SK-N-MC (cell line): ENCODE measurements at regions not wholly inside any gene's neighbourhood (a gene's known extent, or its start where the extent isn't known, plus 50 kb on each side); places are given as distances from the start of the nearest gene placed in this dataset.

Source experiments
- DNase-seq: peaks from one replicate; pipeline ENCODE4 v3.0.0-alpha.2; 2011; ENCODE audit warnings: low read depth, low spot score
- H3K27ac ChIP-seq: fragments of 200-600 bp; sonication (generic); 2 replicates; pipeline ENCODE4 v1.5.1; 2016; ENCODE audit warnings: mixed run types
- H3K36me3 ChIP-seq: fragments of 200-600 bp; sonication (generic); 2 replicates; pipeline ENCODE4 v1.6.1; 2017; ENCODE audit warnings: antibody characterized with exemption, low read length, mixed read lengths; ENCODE audit not compliant: insufficient read depth
- H3K4me3 ChIP-seq: fragments of 200-600 bp; sonication (generic); 2 replicates; pipeline ENCODE4 v1.5.1; 2016
- H3K9ac ChIP-seq: fragments of 200-600 bp; sonication (generic); 2 replicates; pipeline ENCODE4 v1.8.0; 2017; ENCODE audit warnings: mixed run types, mixed read lengths; ENCODE audit not compliant: insufficient read length
- H3K9me3 ChIP-seq: fragments of 200-600 bp; sonication (generic); 2 replicates; pipeline ENCODE4 v1.6.1; 2017; ENCODE audit warnings: low read depth, mild to moderate bottlenecking, antibody characterized with exemption, low read length, moderate library complexity, mixed read lengths
- EZH2 ChIP-seq: fragments of 200-600 bp; sonication (generic); IDR thresholded peaks from one replicate; pipeline ENCODE4 v1.6.1; 2017; ENCODE audit warnings: antibody characterized with exemption
- FOXP2 ChIP-seq: optimal IDR thresholded peaks from 2 replicates; pipeline ENCODE3; 2011; ENCODE audit warnings: mild to moderate bottlenecking, moderate library complexity; ENCODE audit not compliant: insufficient read depth; ENCODE audit errors: extremely low read length, control extremely low read depth
- POLR2AphosphoS5 ChIP-seq: IDR thresholded peaks from 2 replicates; pipeline ENCODE4 v1.6.1; 2012; ENCODE audit warnings: mild to moderate bottlenecking, low read depth, low read length, borderline replicate concordance

GRCh38 chr12:17077594-17077993 is 471.6 kb upstream of the LMO3 start:
- H3K4me3 ChIP-seq = no peak overlapping the region
- no peaks in the 10 kb centered on the region for H3K9me3 ChIP-seq
- DNase-seq = no peak
- H3K9ac ChIP-seq = no peak overlapping the region
- TF ChIP-seq POLR2AphosphoS5 (no peak), EZH2 (no peak), FOXP2 (no peak)
- no peaks in the 10 kb centered on the region for H3K36me3 ChIP-seq
- no peak overlapping the region for H3K27ac ChIP-seq

- Histone ChIP-seq H3K9me3 (no peaks in the 10 kb centered on the region), H3K9ac (no peak overlapping the region), H3K27ac (no peak overlapping the region), H3K4me3 (no peak overlapping the region), H3K36me3 (no peaks in the 10 kb centered on the region)
- no peak for DNase-seq
- TF ChIP-seq POLR2AphosphoS5 (no peak), EZH2 (no peak), FOXP2 (no peak)
Observed at GRCh38 chr12:17076811-17077210, 470.8 kb upstream of the LMO3 start.

GRCh38 chr12:17076028-17076744 is 470.2 kb upstream of the LMO3 start:
- TF ChIP-seq FOXP2 = no peak
- TF ChIP-seq POLR2AphosphoS5 = no peak
- TF ChIP-seq EZH2 = no peak
- Histone ChIP-seq H3K4me3 (no peak overlapping the region), H3K9me3 (no peaks in the 10 kb centered on the region), H3K9ac (no peak overlapping the region), H3K27ac (no peak overlapping the region), H3K36me3 (no peaks in the 10 kb centered on the region)
- DNase-seq = no peak

GRCh38 chr12:17064834-17065233 is 458.9 kb upstream of the LMO3 start:
- Histone ChIP-seq H3K9ac (no peak overlapping the region), H3K4me3 (no peak overlapping the region), H3K9me3 (no peaks in the 10 kb centered on the region), H3K27ac (no peak overlapping the region), H3K36me3 (no peaks in the 10 kb centered on the region)
- TF ChIP-seq EZH2 (no peak), POLR2AphosphoS5 (no peak), FOXP2 (no peak)
- DNase-seq = no peak

DNA sequence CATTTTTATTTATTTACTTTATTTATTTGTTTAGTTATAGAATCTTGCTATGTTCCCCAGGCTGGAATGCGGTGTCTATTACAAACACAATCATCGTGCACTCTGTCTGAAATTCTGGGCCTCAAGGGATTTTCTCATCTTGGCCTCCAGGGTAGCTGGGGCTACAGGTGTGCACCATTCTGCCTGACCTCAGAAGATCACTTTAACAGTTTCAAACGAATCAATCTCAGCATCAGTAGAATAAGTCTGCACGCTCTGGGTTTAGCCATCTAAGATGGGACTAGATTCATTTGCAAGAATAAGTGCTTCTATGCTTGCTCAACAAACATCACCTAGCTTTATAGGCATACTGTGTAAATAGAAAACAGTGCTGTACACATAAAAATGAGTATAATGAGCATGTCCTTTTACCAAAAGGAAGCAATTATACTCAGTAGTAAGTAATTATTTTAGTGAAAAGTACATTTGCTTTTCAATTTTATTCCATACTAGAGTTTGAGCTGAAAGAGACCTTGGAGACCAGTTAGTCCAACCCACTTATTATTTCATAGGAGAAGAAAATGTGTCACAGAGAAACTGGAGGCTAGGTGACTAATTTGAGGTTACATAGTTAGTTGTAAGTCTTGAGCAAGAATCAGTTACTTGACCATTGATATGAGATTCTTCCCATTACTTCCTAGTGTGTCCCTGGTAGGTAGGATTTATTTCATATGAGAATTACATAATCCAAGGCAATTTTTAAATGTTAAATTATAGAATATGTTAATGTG is 456.5 kb upstream of the LMO3 start:
- DNase-seq = no peak
- no peak overlapping the region for H3K9ac ChIP-seq

GRCh38 chr12:17060260-17060659 is 454.3 kb upstream of the LMO3 start:
- H3K9ac ChIP-seq = no peak overlapping the region
- DNase-seq = no peak
- H3K4me3 ChIP-seq = no peak overlapping the region
- no peak for TF ChIP-seq FOXP2
- TF ChIP-seq POLR2AphosphoS5 = no peak
- H3K27ac ChIP-seq = no peak overlapping the region
- H3K36me3 ChIP-seq = no peaks in the 10 kb centered on the region
- no peaks in the 10 kb centered on the region for H3K9me3 ChIP-seq

More for the DNA sequence above, 456.5 kb upstream of the LMO3 start:
- TF ChIP-seq POLR2AphosphoS5 (no peak), FOXP2 (no peak), EZH2 (no peak)
- Histone ChIP-seq H3K4me3 (no peak overlapping the region), H3K36me3 (no peaks in the 10 kb centered on the region), H3K27ac (0 out of 2 replicates have a peak overlapping the region, but pooled peaks have one; percentile 48), H3K9me3 (no peaks in the 10 kb centered on the region)

DNA sequence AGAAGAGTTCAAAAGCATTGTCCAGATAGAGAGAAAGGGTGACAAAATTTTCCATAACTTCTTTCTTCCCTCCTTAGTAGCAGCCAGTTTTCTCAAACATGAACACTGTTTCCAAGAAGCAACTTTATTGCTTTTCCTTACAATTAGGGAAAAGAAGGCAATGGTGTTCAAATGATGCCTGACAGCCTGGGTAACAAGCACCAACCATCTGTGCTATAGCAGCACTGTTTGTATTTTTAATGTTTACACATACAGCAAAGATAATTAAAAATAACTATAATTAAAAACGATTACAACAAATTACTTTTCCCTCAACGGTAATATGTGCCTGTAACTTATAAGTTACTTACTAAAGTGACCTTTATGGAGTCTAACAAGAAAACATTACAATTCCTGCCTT is 450.6 kb upstream of the LMO3 start:
- no peak overlapping the region for H3K27ac ChIP-seq
- no peak for TF ChIP-seq EZH2
- no peak for TF ChIP-seq POLR2AphosphoS5
- no peak for TF ChIP-seq FOXP2
- H3K9me3 ChIP-seq = no peaks in the 10 kb centered on the region
- H3K4me3 ChIP-seq = no peak overlapping the region
- no peaks in the 10 kb centered on the region for H3K36me3 ChIP-seq
- DNase-seq = no peak
- no peak overlapping the region for H3K9ac ChIP-seq

GRCh38 chr12:17038923-17039322 is 433.0 kb upstream of the LMO3 start:
- Histone ChIP-seq H3K9me3 (no peaks in the 10 kb centered on the region), H3K27ac (no peak overlapping the region), H3K9ac (no peak overlapping the region), H3K4me3 (no peak overlapping the region), H3K36me3 (no peaks in the 10 kb centered on the region)
- no peak for DNase-seq
- TF ChIP-seq FOXP2 (no peak), POLR2AphosphoS5 (no peak), EZH2 (no peak)

- no peak overlapping the region for H3K9ac ChIP-seq
- H3K36me3 ChIP-seq = no peaks in the 10 kb centered on the region
- no peak overlapping the region for H3K27ac ChIP-seq
- no peak for TF ChIP-seq POLR2AphosphoS5
- TF ChIP-seq FOXP2 = no peak
- no peak for TF ChIP-seq EZH2
- H3K4me3 ChIP-seq = no peak overlapping the region
- H3K9me3 ChIP-seq = no peaks in the 10 kb centered on the region
- DNase-seq = no peak
Observed at GRCh38 chr12:17035372-17035771, 429.4 kb upstream of the LMO3 start.
